Suprapubic skin (tissue), 4 donors: ENCODE measurements at regions not wholly inside any gene's neighbourhood (a gene's known extent, or its start where the extent isn't known, plus 50 kb on each side); places are given as distances from the start of the nearest gene placed in this dataset.

Experiments
- DNase-seq, 2 donors: peaks; one replicate each; pipeline ENCODE4 v3.0.0-alpha.2; 2019; ENCODE audit warnings: low spot score in 2 of 2
- H3K27ac ChIP-seq: fragments of 200-600 bp; sonication (generic); one replicate; pipeline ENCODE4 v1.5.1; 2019
- H3K27me3 ChIP-seq: fragments of 200-600 bp; sonication (generic); one replicate; pipeline ENCODE4 v1.5.1; 2019
- H3K36me3 ChIP-seq: fragments of 200-600 bp; sonication (generic); one replicate; pipeline ENCODE4 v1.5.1; 2019
- H3K4me1 ChIP-seq: fragments of 200-600 bp; sonication (generic); one replicate; pipeline ENCODE4 v1.5.1; 2019
- H3K4me3 ChIP-seq: fragments of 200-600 bp; sonication (generic); one replicate; pipeline ENCODE4 v1.5.1; 2019; ENCODE audit warnings: mild to moderate bottlenecking
- H3K9me3 ChIP-seq: fragments of 200-600 bp; sonication (generic); one replicate; pipeline ENCODE4 v1.5.1; 2019
- EP300 ChIP-seq: sonication (generic); formaldehyde crosslinking; IDR thresholded peaks from one replicate; pipeline ENCODE4 v1.6.1; 2017; ENCODE audit warnings: antibody characterized with exemption
- POLR2A ChIP-seq, 2 donors: fragments of 450-650 bp; IDR thresholded peaks; one replicate each; pipeline ENCODE4 v1.6.1; 2017; ENCODE audit warnings: antibody characterized with exemption in 2 of 2, mild to moderate bottlenecking in 2 of 2, moderate library complexity in 2 of 2
- POLR2AphosphoS5 ChIP-seq, 3 donors: sonication (generic); formaldehyde crosslinking; IDR thresholded peaks; one replicate each; pipeline ENCODE4 v1.6.1; 2017; ENCODE audit warnings: antibody characterized with exemption in 3 of 3
- WGBS: methylation state at CpG from one replicate; pipeline ENCODE4 v1.1.5; 2018; 5-methylcytosine and 5-hydroxymethylcytosine counted together
- TF ChIP-seq, protein P1 (sequence below), 2 donors: fragments of 200-600 bp in 1 of 2; fragments of 450-650 bp in 1 of 2; sonication (generic) in 1 of 2; IDR thresholded peaks; one replicate each; pipeline ENCODE4 v1.5.1; 2016 to 2019; ENCODE audit warnings: antibody characterized with exemption in 2 of 2, mild to moderate bottlenecking in 1 of 2, moderate library complexity in 1 of 2

DNA sequence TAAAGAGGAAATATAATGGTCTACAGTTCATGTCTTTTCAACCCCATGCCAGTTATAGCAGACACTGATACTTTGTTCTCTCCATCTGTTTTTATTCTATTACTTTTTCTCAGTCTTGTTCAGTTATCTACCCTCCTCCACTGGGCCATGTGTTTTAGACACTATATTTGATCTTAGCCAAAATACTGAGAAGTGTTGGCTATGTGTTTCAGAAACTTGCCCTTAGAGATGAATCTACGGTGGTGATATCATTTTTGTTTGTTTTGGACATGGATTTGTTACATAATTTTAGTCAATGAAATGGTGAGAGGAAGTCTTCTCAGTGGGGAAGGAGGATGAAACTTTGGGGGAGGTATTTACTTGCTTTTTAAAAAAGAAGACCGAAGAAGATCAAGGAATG lies 211.5 kb upstream of the DDX53 start:
- H3K4me3 ChIP-seq, result no peak overlapping the region
- H3K9me3 ChIP-seq, result no peaks in the 10 kb centered on the region
- TF ChIP-seq, protein P1, sequence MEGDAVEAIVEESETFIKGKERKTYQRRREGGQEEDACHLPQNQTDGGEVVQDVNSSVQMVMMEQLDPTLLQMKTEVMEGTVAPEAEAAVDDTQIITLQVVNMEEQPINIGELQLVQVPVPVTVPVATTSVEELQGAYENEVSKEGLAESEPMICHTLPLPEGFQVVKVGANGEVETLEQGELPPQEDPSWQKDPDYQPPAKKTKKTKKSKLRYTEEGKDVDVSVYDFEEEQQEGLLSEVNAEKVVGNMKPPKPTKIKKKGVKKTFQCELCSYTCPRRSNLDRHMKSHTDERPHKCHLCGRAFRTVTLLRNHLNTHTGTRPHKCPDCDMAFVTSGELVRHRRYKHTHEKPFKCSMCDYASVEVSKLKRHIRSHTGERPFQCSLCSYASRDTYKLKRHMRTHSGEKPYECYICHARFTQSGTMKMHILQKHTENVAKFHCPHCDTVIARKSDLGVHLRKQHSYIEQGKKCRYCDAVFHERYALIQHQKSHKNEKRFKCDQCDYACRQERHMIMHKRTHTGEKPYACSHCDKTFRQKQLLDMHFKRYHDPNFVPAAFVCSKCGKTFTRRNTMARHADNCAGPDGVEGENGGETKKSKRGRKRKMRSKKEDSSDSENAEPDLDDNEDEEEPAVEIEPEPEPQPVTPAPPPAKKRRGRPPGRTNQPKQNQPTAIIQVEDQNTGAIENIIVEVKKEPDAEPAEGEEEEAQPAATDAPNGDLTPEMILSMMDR (IDR thresholded peaks at IDR 0.05), result no peak
- TF ChIP-seq POLR2A (IDR thresholded peaks at IDR 0.05), result no peak
- TF ChIP-seq EP300, result no peak
- TF ChIP-seq POLR2AphosphoS5 (IDR thresholded peaks at IDR 0.05), result no peak
- H3K36me3 ChIP-seq, result no peaks in the 10 kb centered on the region
- DNase-seq, result no peak
- 76% methylated on average over 2 of the region's 2 CpGs for WGBS
- H3K27me3 ChIP-seq, result no peaks in the 10 kb centered on the region
- no peaks in the 10 kb centered on the region for H3K4me1 ChIP-seq
- H3K27ac ChIP-seq, result no peak overlapping the region

DNA sequence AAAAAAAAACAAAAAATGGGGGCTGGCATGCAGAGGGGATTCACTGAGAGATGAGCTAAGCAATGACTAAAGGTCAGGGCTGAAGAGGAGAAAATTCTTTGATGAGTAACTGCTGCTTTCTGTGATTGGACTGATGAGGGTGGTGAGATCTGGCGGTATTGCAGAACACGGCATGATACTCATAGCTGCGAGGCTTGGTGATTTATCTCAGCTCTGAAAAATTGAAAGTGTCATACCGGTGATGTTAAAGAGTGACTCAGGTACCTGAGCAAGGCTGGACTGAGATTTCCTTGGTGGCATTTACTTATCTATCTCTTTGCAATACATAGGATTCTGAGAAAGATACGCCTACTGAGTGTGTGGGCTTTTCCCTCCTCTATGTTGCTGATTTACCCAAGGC lies 204.1 kb upstream of the DDX53 start:
- TF ChIP-seq, protein P1 (IDR thresholded peaks at IDR 0.05), result no peak
- TF ChIP-seq POLR2A (IDR thresholded peaks at IDR 0.05) (no peak), POLR2AphosphoS5 (IDR thresholded peaks at IDR 0.05) (no peak), EP300 (no peak)
- no peaks in the 10 kb centered on the region for H3K36me3 ChIP-seq
- H3K9me3 ChIP-seq, result no peaks in the 10 kb centered on the region
- WGBS, result 56% methylated on average over 5 of the region's 5 CpGs
- H3K4me1 ChIP-seq, result no peaks in the 10 kb centered on the region
- no peak overlapping the region for H3K27ac ChIP-seq
- no peak for DNase-seq
- no peaks in the 10 kb centered on the region for H3K27me3 ChIP-seq
- H3K4me3 ChIP-seq, result no peak overlapping the region

DNA sequence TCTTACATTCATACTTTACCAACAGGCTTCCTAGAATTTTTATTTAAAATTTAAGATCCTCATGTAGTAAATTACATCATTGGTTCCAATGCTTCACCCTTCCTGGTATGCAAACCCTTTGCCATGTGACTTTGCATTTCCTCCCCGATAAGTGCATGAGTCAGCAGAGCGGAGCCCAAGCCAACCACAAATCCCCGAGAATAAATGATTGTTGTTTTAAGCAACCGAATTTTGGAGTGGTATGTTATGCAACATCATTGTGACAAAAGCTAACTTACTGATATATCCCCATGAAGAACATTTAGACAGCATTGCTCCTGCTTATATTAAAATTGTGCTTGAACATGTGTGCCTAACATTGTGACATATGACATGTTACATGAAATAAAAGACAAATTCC lies 199.4 kb upstream of the DDX53 start:
- no peaks in the 10 kb centered on the region for H3K9me3 ChIP-seq
- no peaks in the 10 kb centered on the region for H3K36me3 ChIP-seq
- H3K27ac ChIP-seq, result no peak overlapping the region
- 48% methylated on average over 4 of the region's 4 CpGs for WGBS
- no peak for DNase-seq
- no peak overlapping the region for H3K4me3 ChIP-seq
- H3K4me1 ChIP-seq, result no peaks in the 10 kb centered on the region
- TF ChIP-seq POLR2AphosphoS5 (IDR thresholded peaks at IDR 0.05) (no peak), POLR2A (IDR thresholded peaks at IDR 0.05) (no peak), EP300 (no peak)
- TF ChIP-seq, protein P1 (IDR thresholded peaks at IDR 0.05), result no peak
- no peaks in the 10 kb centered on the region for H3K27me3 ChIP-seq

DNA sequence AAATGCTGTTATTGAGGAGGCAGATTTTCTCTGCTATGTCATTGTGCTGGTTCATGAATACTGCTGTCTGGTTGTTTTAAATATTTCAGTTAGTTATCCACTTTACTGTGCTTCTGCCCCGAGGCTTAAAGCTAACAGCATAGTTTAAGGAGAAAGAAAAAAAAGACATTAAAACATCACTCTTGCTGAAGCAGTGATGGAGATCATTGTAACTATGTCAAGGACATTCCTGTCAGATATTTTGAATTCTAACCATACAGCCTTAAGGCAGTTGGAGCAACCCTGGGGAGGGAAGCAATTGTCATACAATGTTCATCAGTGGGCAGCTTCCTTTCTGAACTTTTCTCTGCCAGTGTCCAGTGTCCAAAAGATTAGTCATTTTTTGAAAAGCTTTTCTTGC lies 199.0 kb upstream of the DDX53 start:
- H3K4me3 ChIP-seq, result no peak overlapping the region
- H3K27me3 ChIP-seq, result no peaks in the 10 kb centered on the region
- H3K9me3 ChIP-seq, result no peaks in the 10 kb centered on the region
- H3K27ac ChIP-seq, result no peak overlapping the region
- H3K4me1 ChIP-seq, result no peaks in the 10 kb centered on the region
- no peak for DNase-seq
- no peak for TF ChIP-seq EP300
- no peak for TF ChIP-seq POLR2AphosphoS5 (IDR thresholded peaks at IDR 0.05)
- no peak for TF ChIP-seq POLR2A (IDR thresholded peaks at IDR 0.05)
- TF ChIP-seq, protein P1 (IDR thresholded peaks at IDR 0.05), result no peak
- no peaks in the 10 kb centered on the region for H3K36me3 ChIP-seq
- 48% methylated on average over 1 of the region's 1 CpG for WGBS

DNA sequence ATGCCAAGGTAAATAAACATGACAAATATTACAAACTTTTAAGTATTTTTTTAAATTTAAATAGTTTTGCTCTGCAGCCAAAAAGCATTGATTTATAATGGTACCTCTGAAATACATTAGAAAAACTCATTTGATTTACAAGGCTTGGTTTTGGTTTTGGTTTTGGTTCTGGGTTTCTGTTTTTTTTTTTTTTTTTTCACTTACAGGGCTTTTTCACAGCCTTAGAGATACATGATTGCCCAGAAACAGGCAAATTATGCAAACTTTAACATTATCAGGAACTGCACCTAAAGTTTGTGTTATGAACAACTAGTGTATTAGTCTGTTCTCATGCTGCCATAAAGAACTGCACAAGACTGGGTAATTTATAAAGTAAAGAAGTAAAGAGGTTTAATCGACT lies 196.4 kb upstream of the DDX53 start:
- no peak overlapping the region for H3K4me3 ChIP-seq
- TF ChIP-seq, protein P1 (IDR thresholded peaks at IDR 0.05), result no peak
- TF ChIP-seq POLR2AphosphoS5 (IDR thresholded peaks at IDR 0.05) (no peak), EP300 (no peak), POLR2A (IDR thresholded peaks at IDR 0.05) (no peak)
- 44% methylated on average over 1 of the region's 1 CpG for WGBS
- no peaks in the 10 kb centered on the region for H3K36me3 ChIP-seq
- H3K27ac ChIP-seq, result no peak overlapping the region
- DNase-seq, result no peak
- no peaks in the 10 kb centered on the region for H3K27me3 ChIP-seq
- H3K4me1 ChIP-seq, result no peaks in the 10 kb centered on the region
- H3K9me3 ChIP-seq, result no peaks in the 10 kb centered on the region
